ENCODE measurements at regions not wholly inside any gene's neighbourhood (a gene's known extent, or its start where the extent isn't known, plus 50 kb on each side); places are given as distances from the start of the nearest gene placed in this dataset.

DNA sequence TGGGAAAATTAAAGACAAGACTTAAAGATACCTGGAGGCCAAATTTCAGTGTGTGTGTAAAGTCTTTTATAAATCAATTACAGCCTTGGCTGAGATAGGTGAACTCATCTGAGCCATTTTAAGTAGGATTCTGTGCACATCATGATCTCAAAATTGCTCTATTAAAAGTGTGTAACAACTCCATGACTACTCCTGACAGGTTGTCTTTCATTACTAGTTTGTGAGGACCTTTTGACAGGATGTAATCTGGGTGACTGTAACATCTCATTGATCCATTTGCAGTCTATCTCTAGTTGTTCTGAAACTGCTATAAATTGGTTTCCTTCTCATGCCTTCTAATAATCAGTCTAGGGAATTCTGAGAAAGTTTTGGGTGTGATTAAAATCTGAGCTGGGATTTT, 753.3 kb downstream of the SLITRK5 start:
- Histone ChIP-seq H3K79me2 (ENCODE audit: low read length) (no peaks in the 10 kb centered on the region), H3K9me2 (replicated peaks; ENCODE audit: low read length) (no peaks in the 10 kb centered on the region), H3K27ac (ENCODE audit: low read length) (no peak overlapping the region), H3K9ac (ENCODE audit: low read length) (no peak overlapping the region), H2AFZ (ENCODE audit: low read length) (no peak overlapping the region), H3K4me2 (ENCODE audit: low read length) (no peak overlapping the region), H3K4me1 (ENCODE audit: insufficient read depth, low read length) (no peaks in the 10 kb centered on the region), H3K9me3 (ENCODE audit: low read length) (no peaks in the 10 kb centered on the region), H3K4me3 (ENCODE audit: low read length) (no peak overlapping the region), H3K27me3 (ENCODE audit: low read length) (no peaks in the 10 kb centered on the region), H3F3A (ENCODE audit: low read length, unreplicated experiment) (no peaks in the 10 kb centered on the region), H3K36me3 (ENCODE audit: low read depth, low read length) (no peaks in the 10 kb centered on the region), H4K20me1 (ENCODE audit: low read length) (no peaks in the 10 kb centered on the region)
- ChIA-PET CTCF (no interaction called here), POLR2A (ENCODE audit: unreplicated experiment) (no interaction called here)
- DNase-seq (no peak), ATAC-seq (no peak)
- intact Hi-C loops (cut with micrococcal nuclease), result no loop called here
- no TSS peak for BruUV-seq (replicated peaks)
- TF ChIP-seq EZH2phosphoT487 (IDR thresholded peaks at IDR 0.05; ENCODE audit: borderline replicate concordance, low read length), result no peak
- TF ChIP-seq EZH2 (IDR thresholded peaks at IDR 0.05; ENCODE audit: low read length, unreplicated experiment), result no peak
- TF ChIP-seq, protein P1, sequence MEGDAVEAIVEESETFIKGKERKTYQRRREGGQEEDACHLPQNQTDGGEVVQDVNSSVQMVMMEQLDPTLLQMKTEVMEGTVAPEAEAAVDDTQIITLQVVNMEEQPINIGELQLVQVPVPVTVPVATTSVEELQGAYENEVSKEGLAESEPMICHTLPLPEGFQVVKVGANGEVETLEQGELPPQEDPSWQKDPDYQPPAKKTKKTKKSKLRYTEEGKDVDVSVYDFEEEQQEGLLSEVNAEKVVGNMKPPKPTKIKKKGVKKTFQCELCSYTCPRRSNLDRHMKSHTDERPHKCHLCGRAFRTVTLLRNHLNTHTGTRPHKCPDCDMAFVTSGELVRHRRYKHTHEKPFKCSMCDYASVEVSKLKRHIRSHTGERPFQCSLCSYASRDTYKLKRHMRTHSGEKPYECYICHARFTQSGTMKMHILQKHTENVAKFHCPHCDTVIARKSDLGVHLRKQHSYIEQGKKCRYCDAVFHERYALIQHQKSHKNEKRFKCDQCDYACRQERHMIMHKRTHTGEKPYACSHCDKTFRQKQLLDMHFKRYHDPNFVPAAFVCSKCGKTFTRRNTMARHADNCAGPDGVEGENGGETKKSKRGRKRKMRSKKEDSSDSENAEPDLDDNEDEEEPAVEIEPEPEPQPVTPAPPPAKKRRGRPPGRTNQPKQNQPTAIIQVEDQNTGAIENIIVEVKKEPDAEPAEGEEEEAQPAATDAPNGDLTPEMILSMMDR (conservative IDR thresholded peaks at IDR 0.05; ENCODE audit: low read depth, low read length), result no peak

DNA sequence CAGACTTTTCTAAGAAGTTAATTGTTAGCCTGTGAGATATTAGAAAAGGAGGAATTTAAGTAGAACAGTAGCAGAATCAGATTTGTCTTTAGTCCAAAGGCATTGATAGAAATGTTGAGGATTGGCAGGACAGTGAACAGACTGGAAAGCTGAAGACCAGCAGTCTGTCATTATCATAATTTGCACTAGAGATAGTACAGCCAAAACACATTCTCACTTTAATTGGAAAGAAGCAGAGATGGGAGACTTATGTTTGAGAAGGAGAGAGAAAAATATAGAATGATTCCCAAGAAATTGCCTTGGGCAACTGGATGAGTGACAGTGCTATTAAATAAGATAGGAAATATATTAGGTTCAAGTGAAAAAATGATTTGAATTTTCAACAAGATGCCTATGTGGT, 755.5 kb downstream of the SLITRK5 start:
- no peaks in the 10 kb centered on the region for H3F3A ChIP-seq (ENCODE audit: low read length, unreplicated experiment)
- ATAC-seq (no peak), DNase-seq (no peak)
- no peak overlapping the region for H3K4me3 ChIP-seq (ENCODE audit: low read length)
- H3K9ac ChIP-seq (ENCODE audit: low read length), result no peak overlapping the region
- no peak overlapping the region for H3K27ac ChIP-seq (ENCODE audit: low read length)
- CTCF ChIA-PET, result no interaction called here
- no peaks in the 10 kb centered on the region for H3K4me1 ChIP-seq (ENCODE audit: insufficient read depth, low read length)
- H3K9me2 ChIP-seq (replicated peaks; ENCODE audit: low read length), result no peaks in the 10 kb centered on the region
- H3K27me3 ChIP-seq (ENCODE audit: low read length), result no peaks in the 10 kb centered on the region
- no peaks in the 10 kb centered on the region for H3K9me3 ChIP-seq (ENCODE audit: low read length)
- H2AFZ ChIP-seq (ENCODE audit: low read length), result no peak overlapping the region
- H3K36me3 ChIP-seq (ENCODE audit: low read depth, low read length), result no peaks in the 10 kb centered on the region
- no peaks in the 10 kb centered on the region for H3K79me2 ChIP-seq (ENCODE audit: low read length)
- no peaks in the 10 kb centered on the region for H4K20me1 ChIP-seq (ENCODE audit: low read length)
- no peak for TF ChIP-seq EZH2phosphoT487 (IDR thresholded peaks at IDR 0.05; ENCODE audit: borderline replicate concordance, low read length)
- TF ChIP-seq EZH2 (IDR thresholded peaks at IDR 0.05; ENCODE audit: low read length, unreplicated experiment), result no peak
- TF ChIP-seq, protein P1 (conservative IDR thresholded peaks at IDR 0.05; ENCODE audit: low read depth, low read length), result no peak
- intact Hi-C loops (cut with micrococcal nuclease), result no loop called here
- BruUV-seq (replicated peaks), result no TSS peak
- no peak overlapping the region for H3K4me2 ChIP-seq (ENCODE audit: low read length)
- POLR2A ChIA-PET (ENCODE audit: unreplicated experiment), result no interaction called here

DNA sequence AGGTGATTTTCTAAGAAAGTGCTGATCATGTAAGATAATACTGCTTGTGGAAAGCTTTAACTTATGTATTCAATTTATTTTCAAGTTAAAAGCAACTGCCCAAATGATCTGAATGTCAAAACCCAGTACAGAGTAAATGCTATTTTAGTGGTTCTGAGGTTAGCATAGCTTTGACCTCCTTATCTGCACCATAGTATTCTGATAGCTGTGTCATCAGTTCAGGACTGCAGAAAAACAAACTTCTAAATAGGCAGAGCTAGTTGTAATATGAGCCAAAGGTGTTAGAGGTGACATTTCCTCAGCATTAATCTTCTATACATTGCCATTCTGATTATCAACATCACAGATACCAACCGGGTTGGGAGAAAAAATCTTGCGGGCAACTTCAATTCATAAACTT, 758.7 kb downstream of the SLITRK5 start:
- POLR2A ChIA-PET (ENCODE audit: unreplicated experiment), result no interaction called here
- no peak for DNase-seq
- ATAC-seq, result no peak
- no peaks in the 10 kb centered on the region for H3K36me3 ChIP-seq (ENCODE audit: low read depth, low read length)
- H3K27me3 ChIP-seq (ENCODE audit: low read length), result no peaks in the 10 kb centered on the region
- H3K4me3 ChIP-seq (ENCODE audit: low read length), result no peak overlapping the region
- H3K9me2 ChIP-seq (replicated peaks; ENCODE audit: low read length), result no peaks in the 10 kb centered on the region
- CTCF ChIA-PET, result no interaction called here
- intact Hi-C loops (cut with micrococcal nuclease), result no loop called here
- no peaks in the 10 kb centered on the region for H3K9me3 ChIP-seq (ENCODE audit: low read length)
- no peak overlapping the region for H2AFZ ChIP-seq (ENCODE audit: low read length)
- no peak overlapping the region for H3K9ac ChIP-seq (ENCODE audit: low read length)
- TF ChIP-seq EZH2phosphoT487 (IDR thresholded peaks at IDR 0.05; ENCODE audit: borderline replicate concordance, low read length) (no peak), EZH2 (IDR thresholded peaks at IDR 0.05; ENCODE audit: low read length, unreplicated experiment) (no peak)
- TF ChIP-seq, protein P1 (conservative IDR thresholded peaks at IDR 0.05; ENCODE audit: low read depth, low read length), result no peak
- no peak overlapping the region for H3K27ac ChIP-seq (ENCODE audit: low read length)
- H3K4me2 ChIP-seq (ENCODE audit: low read length), result no peak overlapping the region
- H3K4me1 ChIP-seq (ENCODE audit: insufficient read depth, low read length), result no peaks in the 10 kb centered on the region
- H3F3A ChIP-seq (ENCODE audit: low read length, unreplicated experiment), result no peaks in the 10 kb centered on the region
- BruUV-seq (replicated peaks), result no TSS peak
- no peaks in the 10 kb centered on the region for H4K20me1 ChIP-seq (ENCODE audit: low read length)
- no peaks in the 10 kb centered on the region for H3K79me2 ChIP-seq (ENCODE audit: low read length)
